GM19467 (cell line): ENCODE measurements at regions not wholly inside any gene's neighbourhood (a gene's known extent, or its start where the extent isn't known, plus 50 kb on each side); places are given as distances from the start of the nearest gene placed in this dataset.
"Not testable (repeated sequence)": the region's sequence is repeated elsewhere in the genome, so short reads cannot be mapped to it uniquely, and the experiment has no call there.

Source experiments
- ATAC-seq: cut with Tn5 transposase; IDR thresholded peaks from one replicate; pipeline ENCODE4 v1.9.1; 2021; ENCODE audit warnings: mild to moderate bottlenecking, moderate library complexity; ENCODE audit not compliant: unreplicated experiment

GRCh38 chr22:34416022-34416860, 496.0 kb upstream of the LARGE1 start:
- ATAC-seq = no peak

GRCh38 chr22:34422948-34423347, 502.7 kb upstream of the LARGE1 start:
- not testable (repeated sequence) for ATAC-seq

GRCh38 chr22:34427436-34427835, 507.2 kb upstream of the LARGE1 start:
- no peak for ATAC-seq

GRCh38 chr22:34427841-34428240, 507.6 kb upstream of the LARGE1 start:
- ATAC-seq = no peak

GRCh38 chr22:34429314-34429713, 509.0 kb upstream of the LARGE1 start:
- ATAC-seq = no peak

GRCh38 chr22:34430386-34430785, 510.1 kb upstream of the LARGE1 start:
- no peak for ATAC-seq

GRCh38 chr22:34434371-34434770, 514.1 kb upstream of the LARGE1 start:
- no peak for ATAC-seq

GRCh38 chr22:34437140-34437539, 516.9 kb upstream of the LARGE1 start:
- no peak for ATAC-seq

- no peak for ATAC-seq
Measured at GRCh38 chr22:34454598-34454997, 534.3 kb upstream of the LARGE1 start.

GRCh38 chr22:34462795-34463194, 542.5 kb upstream of the LARGE1 start:
- no peak for ATAC-seq

GRCh38 chr22:34475886-34476285, 555.6 kb upstream of the LARGE1 start:
- ATAC-seq = no peak

GRCh38 chr22:34476762-34477161, 556.5 kb upstream of the LARGE1 start:
- no peak for ATAC-seq

- no peak for ATAC-seq
Measured at GRCh38 chr22:34481090-34481489, 560.8 kb upstream of the LARGE1 start.

GRCh38 chr22:34486381-34486780, 566.1 kb upstream of the LARGE1 start:
- no peak for ATAC-seq

- ATAC-seq = no peak
Measured at GRCh38 chr22:34489861-34490260, 569.6 kb upstream of the LARGE1 start.

GRCh38 chr22:34490886-34491285, 570.6 kb upstream of the LARGE1 start:
- no peak for ATAC-seq

- ATAC-seq = no peak
Measured at GRCh38 chr22:34493486-34493885, 572.5 kb upstream of the ISX start.

GRCh38 chr22:34501366-34501965, 564.5 kb upstream of the ISX start:
- ATAC-seq = no peak

- ATAC-seq = no peak
Measured at GRCh38 chr22:34502821-34503220, 563.1 kb upstream of the ISX start.

- no peak for ATAC-seq
Measured at GRCh38 chr22:34508797-34509196, 557.2 kb upstream of the ISX start.

GRCh38 chr22:34526681-34527080, 539.3 kb upstream of the ISX start:
- ATAC-seq = no peak

GRCh38 chr22:34534101-34534500, 531.9 kb upstream of the ISX start:
- no peak for ATAC-seq
